HFF-Myc (cell line): ENCODE measurements at regions not wholly inside any gene's neighbourhood (a gene's known extent, or its start where the extent isn't known, plus 50 kb on each side); places are given as distances from the start of the nearest gene placed in this dataset.

Experiments used
- DNase-seq: peaks from one replicate; pipeline ENCODE4 v3.0.0-alpha.2; 2011; ENCODE audit warnings: low read depth; ENCODE audit errors: extremely low read depth
- H3K4me3 ChIP-seq: replicated peaks from 2 replicates; pipeline ENCODE4 v1.5.1; 2011; ENCODE audit warnings: low read depth, mild to moderate bottlenecking, control low read depth, low read length
- CTCF ChIP-seq: IDR thresholded peaks from 2 replicates; pipeline ENCODE4 v1.5.1; 2012; ENCODE audit warnings: mild to moderate bottlenecking, low read depth, low read length, control low read depth; ENCODE audit errors: missing control alignments

DNA sequence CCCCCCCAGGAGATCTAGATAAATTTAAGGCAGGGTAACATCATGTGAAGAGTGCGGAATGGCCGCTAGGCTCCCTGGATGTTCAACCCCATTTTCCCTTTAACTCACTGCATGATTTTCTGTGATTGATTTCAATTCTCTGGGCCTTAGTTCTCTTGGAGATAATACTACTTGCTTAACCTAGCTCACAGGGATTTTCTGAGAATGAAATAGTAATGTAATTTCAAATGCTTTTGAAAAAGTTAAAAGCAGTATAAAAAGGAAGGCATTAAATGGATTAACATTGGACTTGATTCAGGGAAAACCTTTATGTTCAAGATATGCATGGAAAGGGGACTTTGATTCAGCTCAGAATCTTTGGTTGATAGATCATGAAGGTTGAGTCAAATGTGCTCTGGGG lies 90.9 kb downstream of the KIF4B start:
- no peak overlapping the region for H3K4me3 ChIP-seq
- no peak for DNase-seq
- no peak for TF ChIP-seq CTCF

DNA sequence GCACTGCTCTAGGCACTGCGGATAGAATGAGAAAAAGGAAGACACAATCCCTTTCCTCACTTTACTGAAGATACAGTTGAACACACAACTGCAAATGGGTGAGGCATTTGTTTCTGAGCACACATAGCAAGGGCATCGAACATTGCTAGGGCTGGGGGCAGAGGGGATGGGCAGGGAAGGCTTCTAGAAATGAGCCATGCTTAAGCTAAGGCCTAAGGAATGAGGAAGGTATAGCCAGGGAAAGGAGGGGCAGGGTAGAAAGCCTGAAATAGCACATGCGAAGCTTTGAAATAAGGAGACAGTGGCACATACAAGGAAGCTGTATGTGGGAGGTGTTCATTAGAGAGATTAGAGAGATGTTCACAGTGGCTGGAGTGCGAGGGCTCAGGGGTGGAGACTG lies 92.7 kb downstream of the KIF4B start:
- no peak for DNase-seq
- no peak overlapping the region for H3K4me3 ChIP-seq
- TF ChIP-seq CTCF, result no peak

DNA sequence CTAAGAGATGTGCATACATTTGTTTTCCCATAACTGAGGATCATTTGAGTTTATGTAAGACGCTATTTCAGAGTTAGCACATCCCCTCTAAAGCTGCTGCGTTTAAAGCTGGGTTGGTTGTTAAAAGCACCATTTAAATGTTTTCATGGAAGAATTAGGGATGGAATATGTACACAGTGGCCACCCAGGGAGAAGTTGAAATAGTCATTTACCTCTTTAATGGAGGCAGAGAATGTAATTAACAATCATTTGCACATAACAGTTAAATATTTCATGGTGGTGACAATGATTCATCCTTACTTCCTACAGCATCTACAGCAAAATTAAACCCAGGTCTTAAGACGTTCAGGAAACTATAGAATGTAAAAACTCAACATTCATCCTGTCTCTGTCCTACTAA lies 100.3 kb downstream of the KIF4B start:
- no peak overlapping the region for H3K4me3 ChIP-seq
- DNase-seq, result no peak
- no peak for TF ChIP-seq CTCF

DNA sequence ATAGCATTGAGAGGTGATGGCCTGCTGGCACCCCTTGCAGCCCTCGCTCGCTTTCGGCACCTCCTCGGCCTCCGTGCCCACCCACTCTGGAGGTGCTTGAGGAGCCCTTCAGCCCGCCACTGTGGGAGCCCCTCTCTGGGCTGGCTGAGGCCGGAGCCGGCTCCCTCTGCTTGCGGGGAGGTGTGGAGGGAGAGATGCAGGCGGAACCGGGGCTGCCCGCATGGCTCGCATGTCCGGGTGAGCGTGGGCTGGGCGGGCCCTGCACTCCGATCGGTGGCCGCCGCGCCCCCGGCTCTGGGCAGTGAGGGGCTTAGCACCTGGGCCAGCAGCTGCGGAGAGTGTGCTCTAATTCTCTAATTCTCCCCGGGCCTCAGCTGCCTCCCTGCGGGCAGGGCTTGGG lies 101.1 kb downstream of the KIF4B start:
- no peak for DNase-seq
- H3K4me3 ChIP-seq, result no peak overlapping the region
- no peak for TF ChIP-seq CTCF

DNA sequence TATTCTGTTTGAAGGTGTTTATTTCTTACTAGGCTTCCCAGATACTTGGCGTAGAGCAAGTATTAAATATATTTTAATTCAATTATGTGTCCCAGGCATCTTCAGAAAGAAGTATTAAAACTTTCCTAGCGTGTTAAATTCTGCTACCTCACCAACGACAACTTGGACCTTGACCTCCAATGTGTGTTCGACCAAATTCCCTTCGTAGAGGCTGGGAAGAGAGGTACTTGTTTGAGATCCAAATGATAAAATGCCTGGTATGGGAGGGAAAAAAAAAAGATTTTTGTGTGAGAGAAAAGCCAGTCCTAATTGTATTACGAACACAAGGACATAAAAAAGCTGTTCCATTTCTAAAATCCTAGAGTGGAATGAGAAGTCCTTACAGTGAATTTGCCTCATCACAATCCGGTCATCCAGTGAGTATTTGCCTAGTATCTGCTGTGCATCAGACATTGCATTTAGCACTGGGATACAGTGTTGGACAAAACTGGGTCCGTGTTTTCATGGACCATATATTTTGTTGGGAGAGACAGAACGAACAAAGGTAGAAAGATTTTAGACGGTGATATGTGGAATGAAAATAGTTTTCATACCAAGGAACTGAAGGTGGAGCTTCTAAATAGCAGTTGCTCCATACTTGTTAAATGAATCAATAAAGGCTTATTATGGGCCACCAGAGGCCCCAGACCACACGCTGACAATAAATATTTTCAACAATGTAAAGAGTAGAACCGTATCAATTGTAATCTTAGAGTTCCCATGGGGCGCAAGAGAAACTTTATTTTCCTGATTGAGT lies 103.1 kb downstream of the KIF4B start:
- DNase-seq, result no peak
- no peak overlapping the region for H3K4me3 ChIP-seq
- no peak for TF ChIP-seq CTCF

- DNase-seq, result no peak
- no peak overlapping the region for H3K4me3 ChIP-seq
- TF ChIP-seq CTCF, result no peak
Observed at GRCh38 chr5:155125551-155126095, 112.1 kb downstream of the KIF4B start.
